Caco-2 (cell line): ENCODE measurements at regions not wholly inside any gene's neighbourhood (a gene's known extent, or its start where the extent isn't known, plus 50 kb on each side); places are given as distances from the start of the nearest gene placed in this dataset.

Experiments used
- BruUV-seq: library from RNA; stranded (reverse); fragments of 400-500 nt; replicated peaks from 2 replicates; lab custom pipeline; 2021; lab: Mats Ljungman, UMichigan
- CTCF ChIA-PET: fragments of 300-600 bp; sonication (Branson Sonifier 250); formaldehyde crosslinking; loops from one replicate; lab custom pipeline; 2022; ENCODE audit warnings: antibody characterized with exemption; lab: Charles Lee
- POLR2A ChIA-PET: fragments of 300-600 bp; sonication (Branson Sonifier 250); formaldehyde crosslinking; loops from one replicate; lab custom pipeline; 2022; ENCODE audit warnings: antibody characterized with exemption; lab: Charles Lee
- DNase-seq, 2 experiments: peaks; one replicate each; pipeline versions ENCODE4 v3.0.0 to v3.0.0-alpha.2; 2020 to 2022
- H3K27me3 ChIP-seq: replicated peaks from 2 replicates; pipeline ENCODE4 v1.6.0; 2011; ENCODE audit warnings: low read length; ENCODE audit not compliant: control insufficient read depth, insufficient read depth
- H3K36me3 ChIP-seq: 2 replicates; pipeline ENCODE4 v1.5.1; 2011; ENCODE audit warnings: low read length; ENCODE audit not compliant: control insufficient read depth, insufficient read depth
- H3K4me1 ChIP-seq: fragments of 250-450 bp; sonication (Bioruptor Pico); 2 replicates; pipeline ENCODE4 v1.5.1; 2020; ENCODE audit warnings: mild to moderate bottlenecking
- H3K4me3 ChIP-seq: 2 replicates; pipeline ENCODE4 v1.5.1; 2011; ENCODE audit warnings: low read depth, mild to moderate bottlenecking, control low read depth, low read length
- H3K9me3 ChIP-seq: fragments of 250-450 bp; sonication (Bioruptor Pico); 2 replicates; pipeline ENCODE4 v1.5.1; 2020; ENCODE audit warnings: mild to moderate bottlenecking, moderate library complexity
- H3K27ac Mint-ChIP-seq: one replicate; pipeline ENCODE4 v1.8.0; 2022; ENCODE audit warnings: mixed read lengths; ENCODE audit not compliant: unreplicated experiment
- H3K27me3 Mint-ChIP-seq: one replicate; pipeline ENCODE4 v1.8.0; 2022; ENCODE audit warnings: mixed read lengths; ENCODE audit not compliant: insufficient read depth, unreplicated experiment
- H3K36me3 Mint-ChIP-seq: one replicate; pipeline ENCODE4 v1.8.0; 2022; ENCODE audit warnings: mild to moderate bottlenecking, mixed read lengths; ENCODE audit not compliant: insufficient read depth, unreplicated experiment
- H3K4me1 Mint-ChIP-seq: one replicate; pipeline ENCODE4 v1.8.0; 2022; ENCODE audit warnings: low read depth, mixed read lengths; ENCODE audit not compliant: unreplicated experiment
- H3K4me3 Mint-ChIP-seq: one replicate; pipeline ENCODE4 v1.8.0; 2022; ENCODE audit warnings: mild to moderate bottlenecking, moderate library complexity, mixed read lengths; ENCODE audit not compliant: unreplicated experiment
- H3K9me3 Mint-ChIP-seq: one replicate; pipeline ENCODE4 v1.8.0; 2022; ENCODE audit warnings: mixed read lengths; ENCODE audit not compliant: unreplicated experiment
- intact Hi-C: fragments of 100-400 bp; cut with micrococcal nuclease; formaldehyde crosslinking; loops from one replicate; pipeline ENCODE4 v1.10.0; 2022; ENCODE audit not compliant: unreplicated experiment
- TF ChIP-seq, protein P1 (sequence below), 2 experiments: fragments of 200-600 bp in 1 of 2; IDR thresholded peaks; 1 replicate in 1 of 2; 2 replicates in 1 of 2; pipeline versions ENCODE4 v1.5.1 to v1.8.0; 2011 to 2022; ENCODE audit warnings: antibody characterized with exemption in 1 of 2, control low read depth in 1 of 2, inconsistent platforms in 1 of 2, low read depth in 1 of 2, low read length in 1 of 2, mild to moderate bottlenecking in 1 of 2, moderate library complexity in 1 of 2; ENCODE audit not compliant: insufficient read depth in 1 of 2, severe bottlenecking in 1 of 2, unreplicated experiment in 1 of 2

DNA sequence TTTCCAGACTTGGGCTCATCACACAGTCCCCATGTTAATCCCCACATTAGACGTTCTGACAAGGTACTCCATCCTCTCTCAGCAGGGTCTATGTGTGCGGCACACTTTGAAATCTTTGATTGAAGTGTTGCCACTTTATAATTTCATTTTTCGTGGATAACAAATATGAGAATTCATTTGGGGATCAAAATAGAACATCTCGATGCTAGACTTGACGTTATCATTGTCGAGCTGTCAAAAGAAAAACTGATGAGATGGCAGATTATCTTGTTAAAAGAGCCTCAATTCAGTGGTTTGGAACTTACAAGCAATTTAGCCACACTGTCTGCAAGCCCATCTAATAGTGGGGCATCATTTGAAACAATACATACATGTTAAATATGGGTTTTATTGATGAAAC is 91.2 kb upstream of the SULT1C3 start:
- no TSS peak for BruUV-seq
- Mint-ChIP-seq H3K27ac (no peak overlapping the region), H3K36me3 (no peaks in the 10 kb centered on the region), H3K27me3 (peaks cover 2% of the 10 kb centered on the region), H3K4me1 (no peaks in the 10 kb centered on the region), H3K9me3 (no peaks in the 10 kb centered on the region), H3K4me3 (no peak overlapping the region)
- no peaks in the 10 kb centered on the region for H3K4me1 ChIP-seq
- H3K4me3 ChIP-seq: no peak overlapping the region
- no peak for DNase-seq
- intact Hi-C loops: no loop called here
- POLR2A ChIA-PET: no interaction called here
- TF ChIP-seq, protein P1, sequence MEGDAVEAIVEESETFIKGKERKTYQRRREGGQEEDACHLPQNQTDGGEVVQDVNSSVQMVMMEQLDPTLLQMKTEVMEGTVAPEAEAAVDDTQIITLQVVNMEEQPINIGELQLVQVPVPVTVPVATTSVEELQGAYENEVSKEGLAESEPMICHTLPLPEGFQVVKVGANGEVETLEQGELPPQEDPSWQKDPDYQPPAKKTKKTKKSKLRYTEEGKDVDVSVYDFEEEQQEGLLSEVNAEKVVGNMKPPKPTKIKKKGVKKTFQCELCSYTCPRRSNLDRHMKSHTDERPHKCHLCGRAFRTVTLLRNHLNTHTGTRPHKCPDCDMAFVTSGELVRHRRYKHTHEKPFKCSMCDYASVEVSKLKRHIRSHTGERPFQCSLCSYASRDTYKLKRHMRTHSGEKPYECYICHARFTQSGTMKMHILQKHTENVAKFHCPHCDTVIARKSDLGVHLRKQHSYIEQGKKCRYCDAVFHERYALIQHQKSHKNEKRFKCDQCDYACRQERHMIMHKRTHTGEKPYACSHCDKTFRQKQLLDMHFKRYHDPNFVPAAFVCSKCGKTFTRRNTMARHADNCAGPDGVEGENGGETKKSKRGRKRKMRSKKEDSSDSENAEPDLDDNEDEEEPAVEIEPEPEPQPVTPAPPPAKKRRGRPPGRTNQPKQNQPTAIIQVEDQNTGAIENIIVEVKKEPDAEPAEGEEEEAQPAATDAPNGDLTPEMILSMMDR (IDR thresholded peaks at IDR 0.05; ENCODE audit: insufficient read depth in 1 of 2, low read depth in 1 of 2, low read length in 1 of 2, severe bottlenecking in 1 of 2, unreplicated experiment in 1 of 2): no peak
- CTCF ChIA-PET: no interaction called here
- no peaks in the 10 kb centered on the region for H3K36me3 ChIP-seq
- H3K27me3 ChIP-seq: no peaks in the 10 kb centered on the region
- no peaks in the 10 kb centered on the region for H3K9me3 ChIP-seq

DNA sequence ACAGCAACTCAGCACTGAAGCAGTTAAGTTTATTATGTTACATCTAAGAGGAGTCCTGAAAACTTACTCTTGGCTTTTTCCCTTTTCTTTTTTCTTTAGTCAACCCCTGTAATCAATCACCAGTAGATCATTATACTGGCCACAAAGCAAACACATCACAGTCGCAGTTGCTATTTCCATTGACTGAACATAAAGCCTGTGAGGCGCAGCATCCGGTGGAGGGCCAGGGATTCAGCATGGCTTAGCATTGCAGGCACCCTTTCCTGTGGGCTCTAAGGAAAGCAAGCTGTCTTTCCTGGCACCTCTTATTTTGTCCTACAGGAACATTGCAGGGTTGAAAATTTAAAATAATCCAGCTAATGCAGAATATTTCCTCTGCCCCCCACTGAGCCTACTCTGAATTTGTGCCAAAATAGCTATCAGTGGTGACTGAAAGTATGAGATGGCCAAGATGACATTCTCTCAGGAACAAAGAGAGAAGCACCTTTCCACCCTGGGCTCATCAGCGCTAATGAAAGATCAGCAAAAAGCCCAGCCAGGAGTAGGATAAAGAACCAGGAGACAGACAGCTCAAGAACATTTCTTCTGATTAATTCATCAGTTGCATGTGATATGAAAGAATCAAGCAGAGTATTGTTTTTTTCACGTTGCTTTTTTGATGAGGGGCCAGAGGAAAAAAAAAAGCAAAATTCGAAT is 85.3 kb upstream of the SULT1C3 start:
- no TSS peak for BruUV-seq
- CTCF ChIA-PET: interaction anchor here (0.8 kb wide), 1 partner anchor 15 kb away, joined by 5 read pairs; no protein-coding TSS in a partner anchor
- Histone ChIP-seq H3K27me3 (no peaks in the 10 kb centered on the region), H3K36me3 (no peaks in the 10 kb centered on the region), H3K9me3 (no peaks in the 10 kb centered on the region), H3K4me3 (no peak overlapping the region), H3K4me1 (no peaks in the 10 kb centered on the region)
- Mint-ChIP-seq H3K36me3 (no peaks in the 10 kb centered on the region), H3K4me1 (no peaks in the 10 kb centered on the region), H3K4me3 (no peak overlapping the region), H3K27me3 (peaks cover 9% of the 10 kb centered on the region), H3K9me3 (no peaks in the 10 kb centered on the region), H3K27ac (no peak overlapping the region)
- no peak for DNase-seq
- POLR2A ChIA-PET: no interaction called here
- TF ChIP-seq, protein P1 (IDR thresholded peaks at IDR 0.05; ENCODE audit: insufficient read depth in 1 of 2, low read depth in 1 of 2, low read length in 1 of 2, severe bottlenecking in 1 of 2, unreplicated experiment in 1 of 2): no peak
- intact Hi-C loops: no loop called here

DNA sequence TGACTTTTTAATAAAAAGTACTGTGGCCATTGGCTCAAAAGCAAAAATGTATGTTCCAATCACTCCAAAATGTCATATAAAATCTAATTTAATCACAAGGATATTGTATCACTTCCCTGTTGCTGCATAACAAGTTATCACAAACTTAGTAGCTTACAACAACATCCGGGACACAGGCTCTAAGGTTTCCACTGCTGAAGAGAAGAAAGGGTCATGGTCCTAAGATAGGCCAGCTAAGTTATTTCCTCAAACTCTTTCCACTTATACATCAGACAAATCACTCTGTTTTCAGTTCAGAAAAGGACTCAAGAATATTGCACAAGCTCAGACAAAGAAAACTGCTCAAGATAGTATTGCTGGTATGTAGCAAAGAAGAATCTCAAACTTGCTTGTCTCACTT is 78.5 kb upstream of the SULT1C3 start:
- no peaks in the 10 kb centered on the region for H3K4me1 Mint-ChIP-seq
- no peaks in the 10 kb centered on the region for H3K36me3 ChIP-seq
- intact Hi-C loops: no loop called here
- TF ChIP-seq, protein P1 (IDR thresholded peaks at IDR 0.05; ENCODE audit: insufficient read depth in 1 of 2, low read depth in 1 of 2, low read length in 1 of 2, severe bottlenecking in 1 of 2, unreplicated experiment in 1 of 2): no peak
- H3K9me3 Mint-ChIP-seq: no peaks in the 10 kb centered on the region
- H3K4me1 ChIP-seq: no peaks in the 10 kb centered on the region
- no peak overlapping the region for H3K4me3 Mint-ChIP-seq
- H3K9me3 ChIP-seq: no peaks in the 10 kb centered on the region
- BruUV-seq: no TSS peak
- no peaks in the 10 kb centered on the region; the same call in 1 of the 2 replicates for H3K27me3 ChIP-seq
- H3K36me3 Mint-ChIP-seq: no peaks in the 10 kb centered on the region
- H3K27ac Mint-ChIP-seq: no peak overlapping the region
- DNase-seq: no peak
- ChIA-PET POLR2A (no interaction called here), CTCF (no interaction called here)
- peaks cover 14% of the 10 kb centered on the region for H3K27me3 Mint-ChIP-seq
- H3K4me3 ChIP-seq: no peak overlapping the region
